Activated T-cell treated with anti-CD3 and anti-CD28 coated beads, Interleukin-2, amount 50 U/mL, for 24 hours (primary cell): ENCODE measurements at regions not wholly inside any gene's neighbourhood (a gene's known extent, or its start where the extent isn't known, plus 50 kb on each side); places are given as distances from the start of the nearest gene placed in this dataset.

Experiments
- DNase-seq: peaks from one replicate; pipeline ENCODE4 v3.0.0-alpha.2; 2020
- H3K27ac Mint-ChIP-seq: 2 replicates; pipeline ENCODE4 v1.8.0; 2020; ENCODE audit warnings: mild to moderate bottlenecking, mixed read lengths
- H3K27me3 Mint-ChIP-seq: 2 replicates; pipeline ENCODE4 v1.8.0; 2020; ENCODE audit warnings: mixed read lengths
- H3K36me3 Mint-ChIP-seq: 2 replicates; pipeline ENCODE4 v1.8.0; 2020; ENCODE audit warnings: low read depth, mixed read lengths
- H3K4me1 Mint-ChIP-seq: 2 replicates; pipeline ENCODE4 v1.8.0; 2020; ENCODE audit warnings: low read depth, mixed read lengths
- H3K4me3 Mint-ChIP-seq: 2 replicates; pipeline ENCODE4 v1.8.0; 2020; ENCODE audit warnings: mild to moderate bottlenecking, moderate library complexity, mixed read lengths
- H3K9me3 Mint-ChIP-seq: 2 replicates; pipeline ENCODE4 v1.8.0; 2020; ENCODE audit warnings: mixed read lengths

DNA sequence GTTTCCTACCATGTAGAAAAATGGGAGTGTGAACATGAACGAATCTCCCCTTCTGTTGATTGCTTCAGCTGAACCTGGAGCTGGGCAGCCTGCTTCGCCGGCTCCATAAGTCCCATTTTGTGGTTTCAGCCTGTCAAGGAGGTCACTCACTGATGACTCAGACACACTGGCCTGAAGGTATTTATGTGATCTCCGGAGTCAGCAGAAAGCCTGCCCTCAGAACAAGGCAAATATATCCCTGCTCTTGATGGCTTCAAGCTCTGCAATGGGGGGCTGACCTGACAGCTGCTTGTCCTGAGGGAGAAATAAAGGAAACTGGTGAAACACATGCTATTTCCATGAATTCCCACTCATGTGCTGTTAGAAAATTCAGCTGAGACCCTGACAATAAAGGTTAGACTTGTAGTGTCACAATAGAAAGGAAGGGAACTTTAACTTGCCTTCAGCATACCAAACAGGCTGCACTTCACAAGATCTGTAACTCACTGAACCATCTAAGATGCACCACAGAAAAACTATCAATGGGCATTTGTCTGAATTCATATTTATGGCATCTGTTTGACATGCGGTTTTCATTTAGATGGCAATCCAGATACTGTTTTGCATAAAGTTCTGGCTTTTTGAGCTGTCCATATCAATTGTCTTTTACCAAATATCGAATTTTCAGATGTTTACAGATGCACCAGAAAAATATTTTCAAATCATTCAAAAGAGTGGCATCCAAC lies 282.0 kb upstream of the VEPH1 start:
- no peaks in the 10 kb centered on the region for H3K27me3 Mint-ChIP-seq
- no peak overlapping the region for H3K27ac Mint-ChIP-seq
- DNase-seq: no peak
- peaks cover 3% of the 10 kb centered on the region for H3K9me3 Mint-ChIP-seq
- no peak overlapping the region for H3K4me3 Mint-ChIP-seq
- H3K36me3 Mint-ChIP-seq: no peaks in the 10 kb centered on the region
- no peaks in the 10 kb centered on the region for H3K4me1 Mint-ChIP-seq

DNA sequence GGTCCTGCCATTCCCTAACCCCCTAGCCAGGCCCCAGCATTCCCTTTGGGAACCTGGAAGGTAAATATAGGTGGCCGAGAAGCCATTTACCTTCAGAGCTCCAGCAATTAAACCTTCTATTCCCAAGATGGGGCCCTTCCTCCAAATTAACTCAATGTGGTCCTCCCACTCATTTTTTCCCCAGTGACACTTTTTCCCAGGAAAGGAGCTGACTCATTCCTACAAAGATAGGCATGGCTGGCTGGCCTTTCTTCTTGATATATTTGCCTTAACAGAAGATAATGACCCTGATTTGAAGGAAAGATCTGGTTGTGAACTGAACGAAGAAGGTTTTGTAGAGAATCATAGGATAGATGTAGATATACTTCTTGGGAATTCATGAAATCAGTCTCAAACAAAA lies 279.0 kb upstream of the VEPH1 start:
- Mint-ChIP-seq H3K4me3 (no peak overlapping the region), H3K36me3 (no peaks in the 10 kb centered on the region), H3K9me3 (peaks cover 3% of the 10 kb centered on the region), H3K27ac (no peak overlapping the region), H3K27me3 (no peaks in the 10 kb centered on the region), H3K4me1 (no peaks in the 10 kb centered on the region)
- no peak for DNase-seq

DNA sequence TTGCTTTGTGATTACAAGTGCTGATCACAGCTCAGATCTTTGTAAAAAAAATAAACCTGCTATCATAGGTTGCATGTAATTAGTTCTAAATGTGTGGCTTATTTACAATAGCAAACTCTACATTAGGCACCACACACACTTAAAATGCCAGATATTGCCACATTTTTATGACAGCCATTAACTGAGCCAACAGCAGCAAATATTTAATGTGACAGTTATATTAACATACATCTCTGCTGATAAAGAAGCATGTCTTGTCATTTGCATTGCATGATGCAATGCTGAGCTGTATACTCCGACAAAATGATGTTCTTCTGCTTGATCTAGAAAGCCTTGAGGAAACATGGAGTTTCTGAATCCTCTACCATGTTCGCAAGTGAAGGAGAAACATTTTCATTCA lies 273.6 kb upstream of the VEPH1 start:
- Mint-ChIP-seq H3K4me3 (no peak overlapping the region), H3K36me3 (no peaks in the 10 kb centered on the region), H3K9me3 (no peaks in the 10 kb centered on the region), H3K27me3 (no peaks in the 10 kb centered on the region), H3K27ac (no peak overlapping the region), H3K4me1 (no peaks in the 10 kb centered on the region)
- no peak for DNase-seq

DNA sequence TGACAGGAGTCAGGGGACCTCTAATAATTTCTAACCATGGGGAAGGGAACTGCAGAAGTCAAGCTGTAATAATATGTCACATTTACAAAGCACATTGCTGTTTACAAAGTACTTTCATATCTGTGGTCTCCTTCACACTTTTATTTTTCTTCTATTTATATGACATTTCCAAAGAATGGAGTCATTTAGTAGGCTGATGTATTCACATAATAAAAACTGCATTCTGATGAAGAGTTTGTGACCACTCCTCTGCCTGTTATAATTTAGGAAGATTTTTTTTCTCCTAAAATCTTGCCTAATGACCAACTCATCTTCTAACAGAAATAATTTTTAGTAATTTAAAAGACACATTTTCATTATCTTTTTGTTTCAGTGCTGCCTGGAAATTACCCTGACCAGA lies 272.2 kb upstream of the VEPH1 start:
- no peak for DNase-seq
- no peaks in the 10 kb centered on the region for H3K9me3 Mint-ChIP-seq
- H3K36me3 Mint-ChIP-seq: no peaks in the 10 kb centered on the region
- no peaks in the 10 kb centered on the region for H3K4me1 Mint-ChIP-seq
- H3K4me3 Mint-ChIP-seq: no peak overlapping the region
- no peaks in the 10 kb centered on the region for H3K27me3 Mint-ChIP-seq
- H3K27ac Mint-ChIP-seq: no peak overlapping the region

DNA sequence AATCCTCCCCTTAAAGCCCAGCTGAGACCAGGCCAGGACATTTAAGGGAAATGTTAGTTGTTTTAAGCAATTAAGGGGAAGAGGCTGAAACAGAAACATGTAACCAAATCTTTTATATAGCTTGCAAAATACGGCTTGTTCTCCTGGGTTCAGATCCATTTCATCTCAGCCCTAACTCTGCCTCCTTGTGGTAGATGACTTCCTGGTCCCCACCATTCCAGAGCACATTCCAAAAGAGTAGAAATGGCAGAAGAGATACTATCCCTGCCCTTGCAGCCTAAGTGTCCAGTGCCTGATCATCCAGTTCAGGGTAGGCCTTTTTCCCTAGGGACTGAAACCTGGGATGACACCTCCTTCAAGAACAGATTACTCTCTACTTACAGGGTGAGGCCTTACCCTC lies 266.2 kb upstream of the VEPH1 start:
- no peaks in the 10 kb centered on the region for H3K9me3 Mint-ChIP-seq
- no peaks in the 10 kb centered on the region for H3K27me3 Mint-ChIP-seq
- H3K36me3 Mint-ChIP-seq: no peaks in the 10 kb centered on the region
- no peaks in the 10 kb centered on the region for H3K4me1 Mint-ChIP-seq
- H3K27ac Mint-ChIP-seq: no peak overlapping the region
- H3K4me3 Mint-ChIP-seq: no peak overlapping the region
- no peak for DNase-seq

DNA sequence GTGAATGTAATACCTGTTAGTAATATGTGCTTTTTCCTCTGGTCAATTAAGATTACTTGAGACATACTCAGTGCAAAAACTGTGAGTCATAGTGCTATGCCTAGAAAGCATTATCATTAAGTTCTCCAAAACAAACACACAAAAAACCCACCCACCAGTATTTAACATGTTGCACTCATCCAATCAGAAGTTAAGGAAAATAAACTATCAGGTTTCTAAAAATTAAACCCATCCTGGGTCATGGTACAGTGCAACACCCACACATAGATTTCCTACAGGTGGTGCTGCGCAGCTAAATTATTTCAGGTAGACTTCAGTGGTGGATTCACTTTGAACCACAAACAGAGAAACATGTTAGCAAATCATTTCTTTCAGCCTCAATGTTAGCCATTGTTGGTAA lies 264.4 kb upstream of the VEPH1 start:
- DNase-seq: no peak
- H3K36me3 Mint-ChIP-seq: no peaks in the 10 kb centered on the region
- no peak overlapping the region for H3K27ac Mint-ChIP-seq
- no peaks in the 10 kb centered on the region for H3K4me1 Mint-ChIP-seq
- no peak overlapping the region for H3K4me3 Mint-ChIP-seq
- H3K9me3 Mint-ChIP-seq: no peaks in the 10 kb centered on the region
- no peaks in the 10 kb centered on the region for H3K27me3 Mint-ChIP-seq

DNA sequence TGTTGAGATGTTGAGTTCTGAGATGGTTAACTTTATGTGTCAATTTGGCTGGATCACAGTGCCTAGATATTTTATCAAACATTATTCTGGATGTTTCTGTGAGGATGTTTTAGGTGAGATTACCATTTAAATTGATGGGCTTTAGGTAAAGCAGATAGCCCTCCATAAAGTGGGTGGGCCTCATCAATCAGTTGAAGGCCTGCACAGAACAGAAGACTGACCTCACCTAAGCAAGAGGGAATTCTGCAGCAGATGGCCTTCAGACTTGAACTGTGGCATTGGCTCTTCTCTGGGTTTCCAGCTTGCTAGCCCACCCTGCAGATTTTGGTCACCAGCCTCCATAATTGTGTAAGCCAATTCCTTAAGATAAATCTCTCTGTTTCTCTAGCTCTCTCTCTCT lies 260.4 kb upstream of the VEPH1 start:
- DNase-seq: no peak
- no peak overlapping the region for H3K27ac Mint-ChIP-seq
- no peaks in the 10 kb centered on the region for H3K27me3 Mint-ChIP-seq
- no peak overlapping the region for H3K4me3 Mint-ChIP-seq
- H3K9me3 Mint-ChIP-seq: no peaks in the 10 kb centered on the region
- H3K4me1 Mint-ChIP-seq: no peaks in the 10 kb centered on the region
- H3K36me3 Mint-ChIP-seq: no peaks in the 10 kb centered on the region

DNA sequence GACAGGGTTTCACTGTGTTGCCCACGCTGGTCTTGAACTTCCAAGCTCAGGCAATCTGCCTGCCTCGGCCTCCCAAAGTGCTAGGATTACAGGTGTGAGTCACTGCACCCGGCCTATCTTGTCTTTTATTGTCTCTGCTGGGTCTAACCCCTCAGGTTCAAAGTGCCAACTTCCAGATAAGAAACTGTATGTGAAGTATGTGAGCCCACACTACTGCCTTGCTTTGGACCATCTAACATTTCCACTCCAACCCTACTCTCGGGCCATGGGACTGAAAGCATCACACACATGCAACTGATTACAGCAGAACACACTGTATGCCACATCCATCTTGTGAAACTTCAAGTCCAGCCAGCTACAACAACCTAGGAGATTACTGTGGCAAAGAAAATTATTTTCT lies 256.1 kb upstream of the VEPH1 start:
- DNase-seq: no peak
- Mint-ChIP-seq H3K4me1 (no peaks in the 10 kb centered on the region), H3K27me3 (no peaks in the 10 kb centered on the region), H3K9me3 (no peaks in the 10 kb centered on the region), H3K36me3 (no peaks in the 10 kb centered on the region), H3K27ac (no peak overlapping the region), H3K4me3 (no peak overlapping the region)

DNA sequence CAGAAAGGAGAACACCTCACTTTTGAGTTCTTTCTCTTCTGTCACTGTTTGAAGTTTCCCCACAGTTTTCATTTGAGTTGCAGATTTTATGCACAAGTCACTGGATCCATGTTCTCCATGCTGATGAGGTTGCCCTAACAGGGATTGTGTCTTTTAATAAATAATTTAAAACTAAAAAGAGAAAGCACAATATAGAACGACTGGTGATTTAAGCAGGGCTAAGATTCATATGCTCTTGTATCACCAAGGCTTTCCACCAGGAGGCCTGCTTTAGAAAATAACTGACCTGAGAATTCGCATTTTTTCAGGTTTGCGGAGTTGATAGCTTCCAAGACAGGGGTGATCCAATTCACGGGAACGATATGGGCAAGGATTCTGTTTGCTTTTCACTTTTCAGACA lies 252.0 kb upstream of the VEPH1 start:
- Mint-ChIP-seq H3K4me1 (no peaks in the 10 kb centered on the region), H3K27ac (no peak overlapping the region), H3K4me3 (no peak overlapping the region), H3K36me3 (no peaks in the 10 kb centered on the region), H3K9me3 (no peaks in the 10 kb centered on the region), H3K27me3 (no peaks in the 10 kb centered on the region)
- DNase-seq: no peak

DNA sequence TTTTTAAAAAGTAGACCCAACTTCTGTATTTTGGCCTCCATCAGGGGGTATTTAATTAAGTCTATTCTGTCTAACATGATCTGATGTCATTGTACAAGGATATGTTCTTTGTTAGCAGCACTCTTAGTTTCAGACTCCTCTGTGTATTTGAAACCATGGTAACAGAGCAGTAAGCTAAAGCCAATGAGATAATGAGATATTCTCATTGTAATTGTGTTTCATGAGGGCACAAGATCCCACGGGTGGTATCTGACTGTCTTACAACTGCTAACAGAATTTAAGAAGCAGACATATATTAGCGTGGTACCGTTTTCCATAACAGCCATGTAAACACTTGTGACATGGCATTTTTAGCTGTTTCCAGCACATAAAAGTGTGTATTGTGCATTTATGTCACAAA lies 251.2 kb upstream of the VEPH1 start:
- Mint-ChIP-seq H3K4me1 (no peaks in the 10 kb centered on the region), H3K27ac (no peak overlapping the region), H3K9me3 (no peaks in the 10 kb centered on the region), H3K36me3 (no peaks in the 10 kb centered on the region), H3K4me3 (no peak overlapping the region), H3K27me3 (no peaks in the 10 kb centered on the region)
- no peak for DNase-seq

DNA sequence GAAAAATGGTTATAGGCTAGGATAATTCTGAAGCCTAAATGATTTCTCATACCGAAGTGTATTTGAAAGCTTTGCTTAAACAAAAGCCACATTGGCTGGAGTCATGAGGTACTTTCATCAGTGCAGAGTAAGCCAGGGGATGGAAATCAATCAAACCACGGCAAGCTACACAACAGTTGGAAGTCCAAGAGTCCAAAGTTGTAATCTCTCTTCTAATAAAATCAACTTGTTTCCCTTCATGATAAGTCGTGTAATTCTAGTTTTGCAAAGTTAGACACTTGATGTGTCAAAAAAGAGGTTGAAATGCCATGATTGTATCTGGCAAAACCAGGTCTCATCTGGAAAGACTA lies 250.5 kb upstream of the VEPH1 start:
- H3K27ac Mint-ChIP-seq: no peak overlapping the region
- no peaks in the 10 kb centered on the region for H3K4me1 Mint-ChIP-seq
- H3K9me3 Mint-ChIP-seq: no peaks in the 10 kb centered on the region
- no peak for DNase-seq
- no peak overlapping the region for H3K4me3 Mint-ChIP-seq
- no peaks in the 10 kb centered on the region for H3K27me3 Mint-ChIP-seq
- no peaks in the 10 kb centered on the region for H3K36me3 Mint-ChIP-seq

DNA sequence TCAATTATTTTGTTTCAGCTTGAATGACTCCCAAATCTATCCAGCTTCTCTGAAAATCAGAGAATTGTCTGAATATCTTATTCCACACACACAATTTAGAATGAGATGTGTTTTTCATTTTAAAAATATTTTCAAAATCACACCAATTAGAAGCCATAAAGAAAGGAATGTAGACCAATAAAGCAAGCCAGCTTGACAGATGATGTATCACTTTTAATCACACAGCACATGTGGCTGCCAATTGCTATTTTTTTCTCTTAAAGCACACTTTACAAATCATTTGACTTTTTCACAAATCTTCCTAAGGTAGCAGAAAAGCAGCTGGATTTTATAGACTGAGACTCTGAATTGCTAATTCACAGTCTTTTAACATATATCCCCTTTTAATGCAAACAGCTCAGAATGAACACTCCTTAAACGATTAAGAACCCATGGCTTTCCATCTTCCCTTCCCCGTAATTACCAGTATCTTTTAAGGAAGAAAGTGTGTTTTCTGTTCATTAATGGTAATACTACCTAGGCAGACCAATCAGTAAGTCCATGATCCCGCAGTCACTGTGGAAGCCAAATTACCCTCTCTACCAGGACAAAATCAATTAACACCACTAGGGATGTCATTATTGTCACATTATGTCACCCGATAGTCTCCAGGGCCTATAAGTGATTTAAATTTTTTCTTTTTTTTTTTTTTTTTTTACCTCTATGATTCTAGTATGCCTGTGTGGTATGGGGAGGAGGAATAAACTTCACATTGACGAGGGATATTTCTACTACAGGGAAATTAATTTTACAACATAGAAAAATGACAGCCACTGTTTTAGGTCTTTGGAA lies 250.0 kb upstream of the VEPH1 start:
- H3K4me1 Mint-ChIP-seq: no peaks in the 10 kb centered on the region
- no peak overlapping the region for H3K4me3 Mint-ChIP-seq
- H3K27ac Mint-ChIP-seq: no peak overlapping the region
- no peak for DNase-seq
- H3K36me3 Mint-ChIP-seq: no peaks in the 10 kb centered on the region
- H3K27me3 Mint-ChIP-seq: no peaks in the 10 kb centered on the region
- H3K9me3 Mint-ChIP-seq: no peaks in the 10 kb centered on the region

DNA sequence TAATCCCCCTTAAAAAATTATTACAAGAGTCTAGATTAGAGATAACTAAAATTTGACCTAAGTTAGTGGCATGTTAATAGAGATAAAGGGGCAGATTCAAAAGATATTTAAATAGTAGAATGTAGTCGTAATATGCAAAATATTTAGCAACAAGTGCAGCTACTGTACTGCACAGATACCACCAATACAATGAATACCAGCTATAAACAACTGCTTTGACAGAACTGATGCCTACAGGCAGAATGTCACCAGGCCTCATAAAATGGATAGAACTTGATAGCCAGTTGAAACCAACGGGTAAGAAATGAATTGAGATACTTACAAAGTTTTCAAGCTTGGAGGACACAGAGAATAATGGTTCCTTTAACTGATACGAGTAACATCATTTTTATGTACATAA lies 249.3 kb upstream of the VEPH1 start:
- H3K27me3 Mint-ChIP-seq: no peaks in the 10 kb centered on the region
- H3K4me1 Mint-ChIP-seq: no peaks in the 10 kb centered on the region
- no peaks in the 10 kb centered on the region for H3K9me3 Mint-ChIP-seq
- DNase-seq: no peak
- no peaks in the 10 kb centered on the region for H3K36me3 Mint-ChIP-seq
- no peak overlapping the region for H3K4me3 Mint-ChIP-seq
- H3K27ac Mint-ChIP-seq: no peak overlapping the region

DNA sequence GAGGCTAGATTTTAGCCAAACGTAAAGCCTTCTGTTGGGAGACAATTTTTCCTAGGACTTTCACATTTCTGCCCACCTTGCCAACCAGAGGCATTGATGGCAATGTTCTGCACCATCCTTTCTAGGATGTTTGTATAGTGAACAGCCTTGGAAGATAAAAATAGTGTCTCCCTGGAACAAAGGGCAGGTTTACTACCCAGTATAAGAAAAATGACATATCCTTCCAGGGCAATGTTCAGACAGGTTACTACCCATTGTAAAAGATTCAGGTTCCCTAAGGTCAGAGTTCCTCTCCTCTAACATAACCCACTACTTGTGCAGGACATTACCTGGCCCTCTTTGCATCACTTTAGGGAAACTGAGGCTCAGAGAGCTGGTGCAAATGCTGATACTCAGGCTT lies 248.2 kb upstream of the VEPH1 start:
- Mint-ChIP-seq H3K27me3 (no peaks in the 10 kb centered on the region), H3K27ac (no peak overlapping the region)

DNA sequence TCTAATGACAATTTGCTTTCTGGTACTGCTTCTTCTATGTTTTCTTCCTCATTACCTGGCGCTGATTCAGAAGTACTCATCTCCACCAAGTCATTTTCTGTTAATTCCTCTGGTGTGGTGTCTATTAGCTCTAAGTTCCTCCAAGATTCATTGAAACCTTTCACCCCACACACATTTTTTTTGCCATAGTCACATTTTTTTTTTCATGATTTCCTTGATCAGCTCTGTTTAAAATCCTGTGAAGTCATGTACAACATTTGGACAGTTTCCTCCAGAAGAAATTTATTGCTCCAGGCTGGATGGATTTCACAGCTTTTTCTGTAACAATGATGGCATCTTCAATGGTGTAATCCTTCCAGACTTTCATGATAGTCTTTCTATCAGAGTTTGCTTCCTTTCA lies 243.2 kb upstream of the VEPH1 start:
- DNase-seq: no peak
- Mint-ChIP-seq H3K4me3 (no peak overlapping the region), H3K27me3 (no peaks in the 10 kb centered on the region), H3K4me1 (no peaks in the 10 kb centered on the region), H3K36me3 (no peaks in the 10 kb centered on the region), H3K27ac (no peak overlapping the region), H3K9me3 (peaks cover 6% of the 10 kb centered on the region)

More for the DNA sequence above, 248.2 kb upstream of the VEPH1 start:
- no peaks in the 10 kb centered on the region for H3K9me3 Mint-ChIP-seq
- no peak for DNase-seq
- no peaks in the 10 kb centered on the region for H3K4me1 Mint-ChIP-seq
- no peak overlapping the region for H3K4me3 Mint-ChIP-seq
- H3K36me3 Mint-ChIP-seq: no peaks in the 10 kb centered on the region
